ENCODE measurements at regions not wholly inside any gene's neighbourhood (a gene's known extent, or its start where the extent isn't known, plus 50 kb on each side); places are given as distances from the start of the nearest gene placed in this dataset.

DNA sequence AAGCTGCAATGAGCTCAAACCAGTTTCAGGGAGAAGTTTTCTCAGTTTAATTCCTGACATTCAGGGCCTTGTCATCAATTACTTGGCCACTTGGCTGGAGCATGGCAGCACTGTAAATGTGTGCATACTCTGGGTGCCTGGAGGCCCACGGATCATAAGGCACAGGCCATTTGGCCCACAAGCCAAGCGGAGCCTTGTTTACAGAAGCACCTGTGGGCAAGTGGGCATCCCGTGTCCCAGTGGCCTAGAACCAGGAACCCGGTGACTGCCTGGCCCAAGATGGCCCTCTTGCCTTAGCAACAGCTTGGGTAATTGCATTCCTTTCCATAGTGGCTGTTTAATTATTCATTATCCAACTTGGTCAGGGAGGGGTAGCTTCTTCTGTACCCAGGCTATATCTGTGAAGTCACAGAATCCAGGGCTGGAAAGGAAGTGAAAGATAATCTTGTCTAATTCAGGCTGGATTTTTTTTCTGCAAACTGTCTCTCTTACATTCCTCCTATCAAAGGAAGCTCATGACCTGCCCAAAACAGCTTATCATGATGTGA, 426.4 kb upstream of the ZMIZ1 start:
- no peak for TF ChIP-seq EZH2 (IDR thresholded peaks at IDR 0.05; ENCODE audit: borderline replicate concordance, low read length)
- TF ChIP-seq, protein P1, sequence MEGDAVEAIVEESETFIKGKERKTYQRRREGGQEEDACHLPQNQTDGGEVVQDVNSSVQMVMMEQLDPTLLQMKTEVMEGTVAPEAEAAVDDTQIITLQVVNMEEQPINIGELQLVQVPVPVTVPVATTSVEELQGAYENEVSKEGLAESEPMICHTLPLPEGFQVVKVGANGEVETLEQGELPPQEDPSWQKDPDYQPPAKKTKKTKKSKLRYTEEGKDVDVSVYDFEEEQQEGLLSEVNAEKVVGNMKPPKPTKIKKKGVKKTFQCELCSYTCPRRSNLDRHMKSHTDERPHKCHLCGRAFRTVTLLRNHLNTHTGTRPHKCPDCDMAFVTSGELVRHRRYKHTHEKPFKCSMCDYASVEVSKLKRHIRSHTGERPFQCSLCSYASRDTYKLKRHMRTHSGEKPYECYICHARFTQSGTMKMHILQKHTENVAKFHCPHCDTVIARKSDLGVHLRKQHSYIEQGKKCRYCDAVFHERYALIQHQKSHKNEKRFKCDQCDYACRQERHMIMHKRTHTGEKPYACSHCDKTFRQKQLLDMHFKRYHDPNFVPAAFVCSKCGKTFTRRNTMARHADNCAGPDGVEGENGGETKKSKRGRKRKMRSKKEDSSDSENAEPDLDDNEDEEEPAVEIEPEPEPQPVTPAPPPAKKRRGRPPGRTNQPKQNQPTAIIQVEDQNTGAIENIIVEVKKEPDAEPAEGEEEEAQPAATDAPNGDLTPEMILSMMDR (IDR thresholded peaks at IDR 0.05; ENCODE audit: low read length): no peak
